ENCODE measurements at regions not wholly inside any gene's neighbourhood (a gene's known extent, or its start where the extent isn't known, plus 50 kb on each side); places are given as distances from the start of the nearest gene placed in this dataset.
A peak's percentile ranks its signal among the peaks of the same experiment; 100 is the strongest.

DNA sequence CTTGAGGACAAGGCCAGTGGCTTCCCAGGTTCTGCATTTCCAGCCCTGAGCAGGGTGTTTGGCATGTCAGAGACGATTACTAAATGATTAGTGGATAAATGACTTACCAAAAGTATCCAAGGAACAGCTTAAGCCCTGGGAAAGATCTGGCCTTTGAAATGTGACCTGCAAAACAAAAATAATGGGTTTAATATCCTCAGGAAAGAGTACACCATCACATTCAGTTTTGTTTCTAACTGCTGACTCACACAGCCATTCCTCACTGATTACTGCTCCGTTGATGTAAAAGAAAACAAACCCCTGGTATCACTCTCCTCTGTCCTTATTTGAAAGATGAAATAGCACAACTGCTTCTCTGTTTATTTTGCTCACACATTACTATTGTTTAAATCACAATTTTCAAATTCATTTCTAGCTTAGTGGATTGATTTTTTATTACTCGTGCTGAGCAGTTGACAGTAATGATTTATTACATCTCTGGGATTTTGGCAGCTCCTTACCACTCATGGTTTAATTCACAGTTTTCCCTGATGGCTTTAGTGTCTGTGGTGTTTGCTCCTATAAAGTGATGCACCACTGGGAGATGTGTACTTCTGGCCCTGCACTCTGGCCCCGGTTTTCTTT lies 117.0 kb downstream of the CBLL2 start:
- ATAC-seq = peak; percentile 96
- no peak for TF ChIP-seq TCF4 (CRISPR knock-in tag; IDR thresholded peaks at IDR 0.05; ENCODE audit: borderline replicate concordance)
- TF ChIP-seq, protein P1, sequence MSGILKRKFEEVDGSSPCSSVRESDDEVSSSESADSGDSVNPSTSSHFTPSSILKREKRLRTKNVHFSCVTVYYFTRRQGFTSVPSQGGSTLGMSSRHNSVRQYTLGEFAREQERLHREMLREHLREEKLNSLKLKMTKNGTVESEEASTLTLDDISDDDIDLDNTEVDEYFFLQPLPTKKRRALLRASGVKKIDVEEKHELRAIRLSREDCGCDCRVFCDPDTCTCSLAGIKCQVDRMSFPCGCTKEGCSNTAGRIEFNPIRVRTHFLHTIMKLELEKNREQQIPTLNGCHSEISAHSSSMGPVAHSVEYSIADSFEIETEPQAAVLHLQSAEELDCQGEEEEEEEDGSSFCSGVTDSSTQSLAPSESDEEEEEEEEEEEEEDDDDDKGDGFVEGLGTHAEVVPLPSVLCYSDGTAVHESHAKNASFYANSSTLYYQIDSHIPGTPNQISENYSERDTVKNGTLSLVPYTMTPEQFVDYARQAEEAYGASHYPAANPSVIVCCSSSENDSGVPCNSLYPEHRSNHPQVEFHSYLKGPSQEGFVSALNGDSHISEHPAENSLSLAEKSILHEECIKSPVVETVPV (CRISPR knock-in tag; IDR thresholded peaks at IDR 0.05) = no peak
- TF ChIP-seq ZC3H10 (CRISPR knock-in tag; IDR thresholded peaks at IDR 0.05) = no peak
- TF ChIP-seq GLIS3 (CRISPR knock-in tag; IDR thresholded peaks at IDR 0.05) = no peak
- TF ChIP-seq SNAI2 (CRISPR knock-in tag; IDR thresholded peaks at IDR 0.05) = no peak
- no peak for TF ChIP-seq ISL1 (CRISPR knock-in tag; IDR thresholded peaks at IDR 0.05)
- TF ChIP-seq BACH2 (CRISPR knock-in tag; IDR thresholded peaks at IDR 0.05; ENCODE audit: borderline replicate concordance) = no peak

DNA sequence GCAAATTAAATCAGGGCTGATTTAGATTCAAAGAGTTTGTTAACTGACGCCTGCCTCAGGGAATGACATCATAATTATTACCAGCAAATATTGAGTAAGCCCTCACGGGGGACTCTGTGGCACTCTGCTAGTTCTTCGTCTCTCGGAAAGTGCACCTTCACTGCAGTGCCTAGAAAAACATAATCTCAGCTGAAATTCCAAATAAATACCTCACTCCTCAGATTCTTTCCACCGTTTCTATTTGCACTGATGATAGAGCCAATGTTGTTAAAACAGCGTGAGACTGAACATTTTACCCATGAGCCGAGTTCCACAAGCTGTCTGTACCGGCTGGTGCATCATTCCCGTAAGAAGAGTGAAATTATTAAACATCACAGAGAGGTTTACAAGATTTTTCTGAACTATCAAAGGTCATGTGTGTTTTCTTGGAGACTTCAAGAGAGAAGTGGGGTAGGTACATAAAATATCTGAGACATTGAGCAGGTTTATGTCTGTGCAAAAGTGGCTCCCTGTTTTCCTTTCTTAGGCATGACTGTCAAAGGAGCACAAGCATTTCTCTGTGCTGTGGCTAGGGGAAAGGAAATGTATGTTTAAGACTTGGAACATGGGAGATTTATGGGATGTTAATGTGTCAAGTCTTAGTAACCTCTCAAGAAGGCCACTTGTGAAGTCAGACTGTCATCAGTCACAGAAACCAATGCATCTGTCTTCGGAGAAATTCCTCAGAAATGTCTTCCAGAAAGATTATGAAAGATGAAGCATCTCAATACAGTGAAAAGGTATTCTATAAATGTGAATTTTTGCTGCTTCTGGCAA lies 119.6 kb downstream of the CBLL2 start:
- no peak for ATAC-seq
- TF ChIP-seq CSDC2 (CRISPR knock-in tag; IDR thresholded peaks at IDR 0.05) = no peak
- no peak for TF ChIP-seq TOX (CRISPR knock-in tag; IDR thresholded peaks at IDR 0.05; ENCODE audit: borderline replicate concordance)
- no peak for TF ChIP-seq PPARA (CRISPR knock-in tag; IDR thresholded peaks at IDR 0.05; ENCODE audit: borderline replicate concordance)
- no peak for TF ChIP-seq ESRRG (CRISPR knock-in tag; IDR thresholded peaks at IDR 0.05)
- TF ChIP-seq BACH2 (CRISPR knock-in tag; IDR thresholded peaks at IDR 0.05; ENCODE audit: borderline replicate concordance) = no peak
- TF ChIP-seq ZNF565 (CRISPR knock-in tag; conservative IDR thresholded peaks at IDR 0.05; ENCODE audit: low read depth) = no peak
- TF ChIP-seq ISL1 (CRISPR knock-in tag; IDR thresholded peaks at IDR 0.05) = no peak
- TF ChIP-seq RARB (CRISPR knock-in tag; IDR thresholded peaks at IDR 0.05) = no peak
- no peak for TF ChIP-seq OSR1 (CRISPR knock-in tag; IDR thresholded peaks at IDR 0.05)
- TF ChIP-seq ZFP30 (CRISPR knock-in tag; IDR thresholded peaks at IDR 0.05) = no peak
- TF ChIP-seq ZNF70 (CRISPR knock-in tag; IDR thresholded peaks at IDR 0.05) = no peak
- TF ChIP-seq ZC3H10 (CRISPR knock-in tag; IDR thresholded peaks at IDR 0.05) = no peak
- no peak for TF ChIP-seq TCF4 (CRISPR knock-in tag; IDR thresholded peaks at IDR 0.05; ENCODE audit: borderline replicate concordance)

DNA sequence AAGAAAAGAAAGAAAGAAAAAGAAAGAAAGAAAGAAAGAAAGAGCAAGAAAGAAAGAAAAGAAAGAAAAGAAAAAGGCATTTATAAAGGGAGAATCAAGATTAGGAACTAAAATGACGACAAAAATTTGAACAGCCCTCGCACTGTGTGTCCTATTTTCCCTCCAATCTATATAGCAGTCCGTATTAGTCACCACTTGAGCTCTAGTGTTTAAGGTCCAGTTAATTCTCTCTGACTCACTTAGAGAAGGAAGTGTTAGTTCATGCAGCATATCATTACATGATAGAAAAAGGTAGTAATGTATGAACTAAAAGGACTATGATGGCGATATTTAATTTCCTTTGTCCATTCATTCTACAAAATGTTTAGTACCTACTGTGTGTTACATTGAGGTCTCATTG lies 122.7 kb downstream of the CBLL2 start:
- TF ChIP-seq, protein P2, sequence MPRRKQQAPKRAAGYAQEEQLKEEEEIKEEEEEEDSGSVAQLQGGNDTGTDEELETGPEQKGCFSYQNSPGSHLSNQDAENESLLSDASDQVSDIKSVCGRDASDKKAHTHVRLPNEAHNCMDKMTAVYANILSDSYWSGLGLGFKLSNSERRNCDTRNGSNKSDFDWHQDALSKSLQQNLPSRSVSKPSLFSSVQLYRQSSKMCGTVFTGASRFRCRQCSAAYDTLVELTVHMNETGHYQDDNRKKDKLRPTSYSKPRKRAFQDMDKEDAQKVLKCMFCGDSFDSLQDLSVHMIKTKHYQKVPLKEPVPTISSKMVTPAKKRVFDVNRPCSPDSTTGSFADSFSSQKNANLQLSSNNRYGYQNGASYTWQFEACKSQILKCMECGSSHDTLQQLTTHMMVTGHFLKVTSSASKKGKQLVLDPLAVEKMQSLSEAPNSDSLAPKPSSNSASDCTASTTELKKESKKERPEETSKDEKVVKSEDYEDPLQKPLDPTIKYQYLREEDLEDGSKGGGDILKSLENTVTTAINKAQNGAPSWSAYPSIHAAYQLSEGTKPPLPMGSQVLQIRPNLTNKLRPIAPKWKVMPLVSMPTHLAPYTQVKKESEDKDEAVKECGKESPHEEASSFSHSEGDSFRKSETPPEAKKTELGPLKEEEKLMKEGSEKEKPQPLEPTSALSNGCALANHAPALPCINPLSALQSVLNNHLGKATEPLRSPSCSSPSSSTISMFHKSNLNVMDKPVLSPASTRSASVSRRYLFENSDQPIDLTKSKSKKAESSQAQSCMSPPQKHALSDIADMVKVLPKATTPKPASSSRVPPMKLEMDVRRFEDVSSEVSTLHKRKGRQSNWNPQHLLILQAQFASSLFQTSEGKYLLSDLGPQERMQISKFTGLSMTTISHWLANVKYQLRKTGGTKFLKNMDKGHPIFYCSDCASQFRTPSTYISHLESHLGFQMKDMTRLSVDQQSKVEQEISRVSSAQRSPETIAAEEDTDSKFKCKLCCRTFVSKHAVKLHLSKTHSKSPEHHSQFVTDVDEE (CRISPR knock-in tag; IDR thresholded peaks at IDR 0.05) = no peak
- no peak for TF ChIP-seq TOX (CRISPR knock-in tag; IDR thresholded peaks at IDR 0.05; ENCODE audit: borderline replicate concordance)
- TF ChIP-seq, protein P3, sequence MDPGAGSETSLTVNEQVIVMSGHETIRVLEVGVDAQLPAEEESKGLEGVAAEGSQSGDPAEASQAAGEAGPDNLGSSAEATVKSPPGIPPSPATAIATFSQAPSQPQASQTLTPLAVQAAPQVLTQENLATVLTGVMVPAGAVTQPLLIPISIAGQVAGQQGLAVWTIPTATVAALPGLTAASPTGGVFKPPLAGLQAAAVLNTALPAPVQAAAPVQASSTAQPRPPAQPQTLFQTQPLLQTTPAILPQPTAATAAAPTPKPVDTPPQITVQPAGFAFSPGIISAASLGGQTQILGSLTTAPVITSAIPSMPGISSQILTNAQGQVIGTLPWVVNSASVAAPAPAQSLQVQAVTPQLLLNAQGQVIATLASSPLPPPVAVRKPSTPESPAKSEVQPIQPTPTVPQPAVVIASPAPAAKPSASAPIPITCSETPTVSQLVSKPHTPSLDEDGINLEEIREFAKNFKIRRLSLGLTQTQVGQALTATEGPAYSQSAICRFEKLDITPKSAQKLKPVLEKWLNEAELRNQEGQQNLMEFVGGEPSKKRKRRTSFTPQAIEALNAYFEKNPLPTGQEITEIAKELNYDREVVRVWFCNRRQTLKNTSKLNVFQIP (CRISPR knock-in tag; IDR thresholded peaks at IDR 0.05; ENCODE audit: borderline replicate concordance, low read depth) = no peak
- peak; percentile 73 for ATAC-seq

DNA sequence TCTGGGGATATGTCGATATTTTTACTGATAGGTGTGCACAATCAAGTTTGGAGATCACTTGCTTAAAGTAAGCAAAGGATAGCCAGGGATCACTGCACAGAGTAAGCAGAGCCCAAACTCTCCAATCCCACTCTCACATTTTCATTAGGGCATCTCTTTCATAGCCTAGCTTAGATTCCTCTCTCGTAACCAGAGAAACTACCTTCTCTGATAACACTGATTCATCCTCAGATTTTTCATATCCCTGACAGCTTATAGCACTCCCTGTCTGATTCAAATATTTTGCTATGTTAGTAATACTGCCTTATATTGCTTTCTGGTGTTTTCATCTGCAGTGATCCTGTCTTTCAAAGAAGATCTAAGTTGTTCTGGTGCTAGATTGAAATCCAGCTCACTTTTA lies 123.7 kb downstream of the CBLL2 start:
- ATAC-seq = peak; percentile 52
- TF ChIP-seq ZNF70 (CRISPR knock-in tag; IDR thresholded peaks at IDR 0.05) (no peak), ZFP30 (CRISPR knock-in tag; IDR thresholded peaks at IDR 0.05) (no peak), TCF4 (CRISPR knock-in tag; IDR thresholded peaks at IDR 0.05; ENCODE audit: borderline replicate concordance) (no peak), ZC3H10 (CRISPR knock-in tag; IDR thresholded peaks at IDR 0.05) (no peak), TOX (CRISPR knock-in tag; IDR thresholded peaks at IDR 0.05; ENCODE audit: borderline replicate concordance) (no peak), ISL1 (CRISPR knock-in tag; IDR thresholded peaks at IDR 0.05) (no peak), SNAI2 (CRISPR knock-in tag; IDR thresholded peaks at IDR 0.05) (no peak), OSR1 (CRISPR knock-in tag; IDR thresholded peaks at IDR 0.05) (no peak), ESRRG (CRISPR knock-in tag; IDR thresholded peaks at IDR 0.05) (no peak), RARB (CRISPR knock-in tag; IDR thresholded peaks at IDR 0.05) (no peak), CSDC2 (CRISPR knock-in tag; IDR thresholded peaks at IDR 0.05) (no peak), ZNF565 (CRISPR knock-in tag; conservative IDR thresholded peaks at IDR 0.05; ENCODE audit: low read depth) (no peak), BACH2 (CRISPR knock-in tag; IDR thresholded peaks at IDR 0.05; ENCODE audit: borderline replicate concordance) (no peak)
- TF ChIP-seq, protein P3 (CRISPR knock-in tag; IDR thresholded peaks at IDR 0.05; ENCODE audit: borderline replicate concordance, low read depth) = no peak
- TF ChIP-seq, protein P4, sequence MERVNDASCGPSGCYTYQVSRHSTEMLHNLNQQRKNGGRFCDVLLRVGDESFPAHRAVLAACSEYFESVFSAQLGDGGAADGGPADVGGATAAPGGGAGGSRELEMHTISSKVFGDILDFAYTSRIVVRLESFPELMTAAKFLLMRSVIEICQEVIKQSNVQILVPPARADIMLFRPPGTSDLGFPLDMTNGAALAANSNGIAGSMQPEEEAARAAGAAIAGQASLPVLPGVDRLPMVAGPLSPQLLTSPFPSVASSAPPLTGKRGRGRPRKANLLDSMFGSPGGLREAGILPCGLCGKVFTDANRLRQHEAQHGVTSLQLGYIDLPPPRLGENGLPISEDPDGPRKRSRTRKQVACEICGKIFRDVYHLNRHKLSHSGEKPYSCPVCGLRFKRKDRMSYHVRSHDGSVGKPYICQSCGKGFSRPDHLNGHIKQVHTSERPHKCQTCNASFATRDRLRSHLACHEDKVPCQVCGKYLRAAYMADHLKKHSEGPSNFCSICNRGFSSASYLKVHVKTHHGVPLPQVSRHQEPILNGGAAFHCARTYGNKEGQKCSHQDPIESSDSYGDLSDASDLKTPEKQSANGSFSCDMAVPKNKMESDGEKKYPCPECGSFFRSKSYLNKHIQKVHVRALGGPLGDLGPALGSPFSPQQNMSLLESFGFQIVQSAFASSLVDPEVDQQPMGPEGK (CRISPR knock-in tag; IDR thresholded peaks at IDR 0.05; ENCODE audit: borderline replicate concordance) = no peak
- TF ChIP-seq, protein P5, sequence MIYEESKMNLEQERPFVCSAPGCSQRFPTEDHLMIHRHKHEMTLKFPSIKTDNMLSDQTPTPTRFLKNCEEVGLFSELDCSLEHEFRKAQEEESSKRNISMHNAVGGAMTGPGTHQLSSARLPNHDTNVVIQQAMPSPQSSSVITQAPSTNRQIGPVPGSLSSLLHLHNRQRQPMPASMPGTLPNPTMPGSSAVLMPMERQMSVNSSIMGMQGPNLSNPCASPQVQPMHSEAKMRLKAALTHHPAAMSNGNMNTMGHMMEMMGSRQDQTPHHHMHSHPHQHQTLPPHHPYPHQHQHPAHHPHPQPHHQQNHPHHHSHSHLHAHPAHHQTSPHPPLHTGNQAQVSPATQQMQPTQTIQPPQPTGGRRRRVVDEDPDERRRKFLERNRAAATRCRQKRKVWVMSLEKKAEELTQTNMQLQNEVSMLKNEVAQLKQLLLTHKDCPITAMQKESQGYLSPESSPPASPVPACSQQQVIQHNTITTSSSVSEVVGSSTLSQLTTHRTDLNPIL (CRISPR knock-in tag; IDR thresholded peaks at IDR 0.05; ENCODE audit: low read depth) = no peak
